Tibial nerve (tissue), 4 donors: ENCODE measurements at regions not wholly inside any gene's neighbourhood (a gene's known extent, or its start where the extent isn't known, plus 50 kb on each side); places are given as distances from the start of the nearest gene placed in this dataset.

ENCODE experiments used
- DNase-seq, 2 donors: peaks; one replicate each; pipeline ENCODE4 v3.0.0-alpha.2; 2019; ENCODE audit warnings: low spot score in 2 of 2
- H3K27ac ChIP-seq, 4 donors: fragments of 200-600 bp; sonication (generic) in 3 of 4; one replicate each; pipeline ENCODE4 v1.5.1; 2017 to 2019; ENCODE audit warnings: mild to moderate bottlenecking in 1 of 4
- H3K27me3 ChIP-seq, 2 donors: fragments of 200-600 bp; sonication (generic) in 1 of 2; one replicate each; pipeline versions ENCODE4 v1.5.1 to v1.6.0; 2017 to 2019
- H3K36me3 ChIP-seq, 3 donors: fragments of 200-600 bp; sonication (generic); one replicate each; pipeline ENCODE4 v1.5.1; 2018 to 2019
- H3K4me1 ChIP-seq, 4 donors: fragments of 200-600 bp; sonication (generic) in 3 of 4; one replicate each; pipeline ENCODE4 v1.5.1; 2017 to 2019
- H3K4me3 ChIP-seq, 4 donors: fragments of 200-600 bp; sonication (generic) in 3 of 4; one replicate each; pipeline ENCODE4 v1.5.1; 2017 to 2019; ENCODE audit warnings: mild to moderate bottlenecking in 1 of 4, moderate library complexity in 1 of 4
- H3K9me3 ChIP-seq, 4 donors: fragments of 200-600 bp; sonication (generic) in 3 of 4; one replicate each; pipeline ENCODE4 v1.5.1; 2017 to 2019
- EP300 ChIP-seq, 2 donors: sonication (generic); formaldehyde crosslinking; IDR thresholded peaks; one replicate each; pipeline ENCODE4 v1.6.1; 2017; ENCODE audit warnings: antibody characterized with exemption in 2 of 2, mild to moderate bottlenecking in 1 of 2
- POLR2A ChIP-seq, 2 donors: fragments of 450-650 bp; IDR thresholded peaks; one replicate each; pipeline ENCODE4 v1.6.1; 2017; ENCODE audit warnings: antibody characterized with exemption in 2 of 2, mild to moderate bottlenecking in 2 of 2, moderate library complexity in 2 of 2
- WGBS, 2 donors: methylation state at CpG; one replicate each; pipeline ENCODE4 v1.1.5; 2018; 5-methylcytosine and 5-hydroxymethylcytosine counted together
- TF ChIP-seq, protein P1 (sequence below), 5 experiments: fragments of 200-600 bp in 3 of 5; fragments of 450-650 bp in 2 of 5; sonication (generic) in 3 of 5; IDR thresholded peaks; one replicate each; pipeline ENCODE4 v1.5.1; 2016 to 2019; ENCODE audit warnings: antibody characterized with exemption in 5 of 5, mild to moderate bottlenecking in 3 of 5, moderate library complexity in 2 of 5

DNA sequence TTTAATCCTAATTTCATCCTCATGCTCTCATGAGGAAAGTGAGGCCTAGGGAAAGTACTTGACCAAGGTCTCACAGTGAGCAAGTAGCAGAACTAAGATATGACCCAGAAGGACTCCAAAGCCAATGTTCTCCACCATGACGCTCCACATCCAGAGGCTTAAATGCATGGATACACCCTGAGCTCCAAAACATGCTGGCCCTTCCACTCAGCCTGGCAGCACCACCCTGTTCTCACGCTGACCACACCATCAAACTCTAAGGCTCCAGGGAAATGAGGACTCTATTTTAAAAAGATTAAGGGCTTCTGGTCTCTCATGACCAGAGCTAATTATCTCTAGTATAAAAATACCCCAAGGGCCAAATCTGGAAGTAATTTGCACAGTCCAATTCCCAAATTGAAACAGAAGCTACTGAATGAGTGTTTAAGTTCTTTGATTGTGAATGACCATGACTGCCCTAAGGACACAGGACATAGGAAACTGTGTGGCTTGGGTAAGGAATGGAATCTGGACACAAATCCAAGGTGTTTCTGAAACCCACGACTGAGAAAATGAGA is 71.1 kb upstream of the ABLIM1 start:
- TF ChIP-seq EP300 (IDR thresholded peaks at IDR 0.05) (no peak), POLR2A (IDR thresholded peaks at IDR 0.05) (no peak)
- TF ChIP-seq, protein P1, sequence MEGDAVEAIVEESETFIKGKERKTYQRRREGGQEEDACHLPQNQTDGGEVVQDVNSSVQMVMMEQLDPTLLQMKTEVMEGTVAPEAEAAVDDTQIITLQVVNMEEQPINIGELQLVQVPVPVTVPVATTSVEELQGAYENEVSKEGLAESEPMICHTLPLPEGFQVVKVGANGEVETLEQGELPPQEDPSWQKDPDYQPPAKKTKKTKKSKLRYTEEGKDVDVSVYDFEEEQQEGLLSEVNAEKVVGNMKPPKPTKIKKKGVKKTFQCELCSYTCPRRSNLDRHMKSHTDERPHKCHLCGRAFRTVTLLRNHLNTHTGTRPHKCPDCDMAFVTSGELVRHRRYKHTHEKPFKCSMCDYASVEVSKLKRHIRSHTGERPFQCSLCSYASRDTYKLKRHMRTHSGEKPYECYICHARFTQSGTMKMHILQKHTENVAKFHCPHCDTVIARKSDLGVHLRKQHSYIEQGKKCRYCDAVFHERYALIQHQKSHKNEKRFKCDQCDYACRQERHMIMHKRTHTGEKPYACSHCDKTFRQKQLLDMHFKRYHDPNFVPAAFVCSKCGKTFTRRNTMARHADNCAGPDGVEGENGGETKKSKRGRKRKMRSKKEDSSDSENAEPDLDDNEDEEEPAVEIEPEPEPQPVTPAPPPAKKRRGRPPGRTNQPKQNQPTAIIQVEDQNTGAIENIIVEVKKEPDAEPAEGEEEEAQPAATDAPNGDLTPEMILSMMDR (IDR thresholded peaks at IDR 0.05) = no peak
- no peaks in the 10 kb centered on the region for H3K9me3 ChIP-seq
- H3K27ac ChIP-seq = no peak overlapping the region
- WGBS, 2 donors = 68 to 70% methylated on average over 3 of the region's 3 CpGs
- no peak overlapping the region for H3K4me3 ChIP-seq
- H3K36me3 ChIP-seq = no peaks in the 10 kb centered on the region
- H3K27me3 ChIP-seq = no peaks in the 10 kb centered on the region
- H3K4me1 ChIP-seq = no peaks in the 10 kb centered on the region
- DNase-seq = no peak

DNA sequence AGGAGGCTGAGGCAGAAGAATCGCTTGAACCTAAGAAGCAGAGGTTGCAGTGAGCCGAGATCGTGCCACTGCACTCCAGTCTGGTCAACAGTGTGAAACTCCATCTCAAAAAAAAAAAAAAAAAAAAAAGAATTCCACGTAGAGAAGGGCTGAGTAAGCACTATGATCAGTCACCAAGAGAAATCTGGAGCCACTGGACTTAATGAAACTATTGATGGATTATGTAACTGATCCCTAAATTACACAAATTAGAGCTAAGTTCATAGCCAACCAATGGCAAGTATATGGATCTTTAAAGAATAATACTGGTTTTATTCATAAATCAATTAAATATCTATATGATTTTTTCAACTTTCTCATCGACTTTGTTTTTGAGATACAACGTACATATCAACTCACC is 72.2 kb upstream of the ABLIM1 start:
- 88 to 92% methylated on average over 6 of the region's 6 CpGs for WGBS, 2 donors
- Histone ChIP-seq H3K9me3 (no peaks in the 10 kb centered on the region), H3K4me3 (no peak overlapping the region), H3K27me3 (no peaks in the 10 kb centered on the region), H3K27ac (no peak overlapping the region), H3K36me3 (no peaks in the 10 kb centered on the region), H3K4me1 (no peaks in the 10 kb centered on the region)
- no peak for DNase-seq
- TF ChIP-seq POLR2A (IDR thresholded peaks at IDR 0.05) (no peak), EP300 (IDR thresholded peaks at IDR 0.05) (no peak)
- TF ChIP-seq, protein P1 (IDR thresholded peaks at IDR 0.05) = no peak

DNA sequence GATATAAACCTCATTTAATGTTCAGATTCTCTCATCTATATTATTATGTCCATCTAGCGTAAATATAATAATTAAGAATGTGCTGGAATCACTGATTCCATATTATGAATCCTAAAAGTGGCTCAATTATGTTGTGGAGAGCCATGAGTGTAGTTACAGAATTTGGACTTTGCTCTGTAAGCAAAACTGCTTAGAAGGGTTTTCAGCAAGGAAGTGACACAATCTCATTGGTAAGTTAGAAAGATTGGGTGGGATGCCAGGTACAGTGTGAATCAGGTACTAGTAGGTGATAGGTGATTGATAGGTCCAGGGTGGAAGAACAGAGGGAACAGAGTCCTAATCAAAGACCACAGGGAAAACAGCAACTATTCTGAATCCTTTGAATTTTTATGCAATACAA is 74.9 kb upstream of the ABLIM1 start:
- no peaks in the 10 kb centered on the region for H3K27me3 ChIP-seq
- TF ChIP-seq EP300 (IDR thresholded peaks at IDR 0.05) (no peak), POLR2A (IDR thresholded peaks at IDR 0.05) (no peak)
- TF ChIP-seq, protein P1 (IDR thresholded peaks at IDR 0.05) = no peak
- WGBS, 2 donors = 94 to 98% methylated on average over 1 of the region's 1 CpG
- H3K36me3 ChIP-seq = no peaks in the 10 kb centered on the region
- no peak overlapping the region for H3K27ac ChIP-seq
- H3K9me3 ChIP-seq = no peaks in the 10 kb centered on the region
- H3K4me1 ChIP-seq = no peaks in the 10 kb centered on the region
- no peak for DNase-seq
- H3K4me3 ChIP-seq = no peak overlapping the region

DNA sequence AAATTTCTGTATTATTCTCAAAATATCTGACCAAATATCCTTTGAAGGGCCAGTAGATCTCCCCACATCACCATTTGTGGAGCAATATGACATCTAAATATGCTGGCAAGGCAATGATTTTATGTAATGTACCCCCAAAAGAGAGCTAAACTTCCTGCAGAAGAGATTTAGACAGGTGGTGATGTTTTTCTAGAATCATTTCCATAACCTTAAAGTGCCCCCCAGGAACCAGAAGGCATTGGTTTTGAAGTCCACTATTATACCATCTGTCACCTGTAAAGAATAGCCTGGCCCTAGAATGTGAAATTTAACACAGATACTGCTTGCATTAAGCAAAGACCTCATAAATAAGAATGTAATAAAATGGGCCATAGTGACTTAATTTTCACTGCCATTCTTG is 77.9 kb upstream of the ABLIM1 start:
- Histone ChIP-seq H3K9me3 (no peaks in the 10 kb centered on the region), H3K27ac (no peak overlapping the region), H3K4me1 (no peaks in the 10 kb centered on the region), H3K27me3 (no peaks in the 10 kb centered on the region), H3K36me3 (no peaks in the 10 kb centered on the region), H3K4me3 (no peak overlapping the region)
- TF ChIP-seq POLR2A (IDR thresholded peaks at IDR 0.05) = no peak
- TF ChIP-seq EP300 (IDR thresholded peaks at IDR 0.05) = no peak
- TF ChIP-seq, protein P1 (IDR thresholded peaks at IDR 0.05) = no peak
- no peak for DNase-seq

DNA sequence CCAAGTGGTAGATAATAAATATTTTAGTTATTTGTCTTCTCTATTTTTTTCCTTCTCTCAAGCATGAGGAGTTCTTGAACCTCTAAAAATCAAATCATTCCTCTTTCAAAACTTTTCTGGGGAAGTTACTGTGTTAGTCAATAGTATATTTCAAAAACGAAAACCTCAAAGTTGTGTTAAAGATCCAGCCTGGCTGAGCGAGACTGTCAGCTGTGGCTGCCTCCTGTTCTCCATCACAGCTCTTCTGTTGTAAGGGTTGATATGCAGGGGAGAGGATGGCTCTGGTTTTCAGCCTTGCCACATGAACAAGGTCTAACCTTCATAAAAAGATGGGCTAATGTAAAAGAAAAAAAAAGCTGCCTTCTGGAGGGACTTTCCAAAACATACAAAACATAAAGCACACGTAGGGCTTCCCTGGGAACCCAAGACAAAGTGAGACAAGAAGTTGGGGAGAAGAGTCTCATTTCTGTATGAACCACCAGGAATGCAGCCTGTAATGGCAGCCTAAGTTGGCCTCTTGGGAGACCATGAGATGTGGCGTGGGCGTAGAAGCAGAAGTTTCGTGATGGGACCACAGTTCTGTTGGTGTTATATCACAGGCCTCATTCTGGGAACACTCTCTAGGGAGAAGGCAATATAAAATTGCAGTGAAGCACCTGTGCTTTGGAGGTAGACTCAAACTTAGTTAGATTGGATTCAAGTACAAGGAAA is 77.9 kb upstream of the FHIP2A start:
- Histone ChIP-seq H3K4me3 (no peak overlapping the region), H3K4me1 (no peaks in the 10 kb centered on the region), H3K27me3 (no peaks in the 10 kb centered on the region), H3K36me3 (no peaks in the 10 kb centered on the region), H3K27ac (no peak overlapping the region), H3K9me3 (no peaks in the 10 kb centered on the region)
- WGBS, 2 donors = 75 to 86% methylated on average over 6 of the region's 6 CpGs
- TF ChIP-seq, protein P1 (IDR thresholded peaks at IDR 0.05) = no peak
- no peak for TF ChIP-seq POLR2A (IDR thresholded peaks at IDR 0.05)
- no peak for TF ChIP-seq EP300 (IDR thresholded peaks at IDR 0.05)
- no peak for DNase-seq
